KMS-11 (cell line): ENCODE measurements at regions not wholly inside any gene's neighbourhood (a gene's known extent, or its start where the extent isn't known, plus 50 kb on each side); places are given as distances from the start of the nearest gene placed in this dataset.

ENCODE experiments used
- H2AFZ ChIP-seq: fragments of 200-600 bp; sonication (generic); 2 replicates; pipeline ENCODE4 v1.6.1; 2016; ENCODE audit warnings: antibody characterized with exemption, mixed run types, low read depth
- H3K27ac ChIP-seq: fragments of 200-600 bp; sonication (generic); 2 replicates; pipeline ENCODE4 v1.6.1; 2016; ENCODE audit warnings: mild to moderate bottlenecking, mixed run types
- H3K27me3 ChIP-seq: fragments of 200-600 bp; sonication (generic); 2 replicates; pipeline ENCODE4 v1.6.1; 2017; ENCODE audit warnings: mild to moderate bottlenecking, low read depth, mixed run types, moderate library complexity; ENCODE audit not compliant: insufficient read depth
- H3K36me3 ChIP-seq: fragments of 200-600 bp; sonication (generic); 2 replicates; pipeline ENCODE4 v1.6.1; 2017; ENCODE audit warnings: mild to moderate bottlenecking, mixed run types; ENCODE audit not compliant: insufficient read depth
- H3K4me1 ChIP-seq: fragments of 200-600 bp; sonication (generic); 2 replicates; pipeline ENCODE4 v1.6.1; 2016; ENCODE audit warnings: mild to moderate bottlenecking, low read depth, mixed run types; ENCODE audit not compliant: poor library complexity, severe bottlenecking
- H3K4me2 ChIP-seq: fragments of 200-600 bp; sonication (generic); 2 replicates; pipeline ENCODE4 v1.7.0; 2016; ENCODE audit warnings: mild to moderate bottlenecking, mixed run types
- H3K4me3 ChIP-seq: fragments of 200-600 bp; sonication (generic); IDR thresholded peaks from 2 replicates; pipeline ENCODE4 v1.6.1; 2017; ENCODE audit warnings: low read depth, low read length, mixed read lengths; ENCODE audit not compliant: insufficient read depth
- H3K79me2 ChIP-seq: fragments of 200-600 bp; sonication (generic); 2 replicates; pipeline ENCODE4 v1.6.1; 2016; ENCODE audit warnings: low read depth, mixed run types; ENCODE audit not compliant: insufficient read depth
- H3K9ac ChIP-seq: fragments of 200-600 bp; sonication (generic); 2 replicates; pipeline ENCODE4 v1.6.1; 2016; ENCODE audit warnings: mild to moderate bottlenecking, mixed run types
- H4K20me1 ChIP-seq: fragments of 200-600 bp; sonication (generic); 2 replicates; pipeline ENCODE4 v1.6.1; 2016; ENCODE audit warnings: mild to moderate bottlenecking, mixed run types; ENCODE audit not compliant: insufficient read depth
- CTCF ChIP-seq: fragments of 200-600 bp; sonication (generic); conservative IDR thresholded peaks from 2 replicates; pipeline ENCODE4 v1.6.1; 2017; ENCODE audit warnings: low read depth, mild to moderate bottlenecking, antibody characterized with exemption, low read length, moderate library complexity, mixed read lengths

- no peaks in the 10 kb centered on the region for H4K20me1 ChIP-seq
- no peak overlapping the region for H2AFZ ChIP-seq
- no peak overlapping the region for H3K4me3 ChIP-seq
- TF ChIP-seq CTCF: no peak
- no peak overlapping the region for H3K4me2 ChIP-seq
- no peak overlapping the region for H3K9ac ChIP-seq
- H3K79me2 ChIP-seq: no peaks in the 10 kb centered on the region
- H3K36me3 ChIP-seq: no peaks in the 10 kb centered on the region
- H3K4me1 ChIP-seq: peaks cover 50% of the 10 kb centered on the region
- no peaks in the 10 kb centered on the region for H3K27me3 ChIP-seq
- H3K27ac ChIP-seq: no peak overlapping the region
Observed at GRCh38 chr15:38088971-38089370, 154.5 kb downstream of the TMCO5A start.

- no peak overlapping the region for H3K4me2 ChIP-seq
- H3K4me3 ChIP-seq: no peak overlapping the region
- no peak overlapping the region for H2AFZ ChIP-seq
- H3K36me3 ChIP-seq: no peaks in the 10 kb centered on the region
- no peak overlapping the region for H3K27ac ChIP-seq
- no peak for TF ChIP-seq CTCF
- no peaks in the 10 kb centered on the region for H3K27me3 ChIP-seq
- H3K4me1 ChIP-seq: peaks cover 50% of the 10 kb centered on the region
- no peak overlapping the region for H3K9ac ChIP-seq
- H3K79me2 ChIP-seq: no peaks in the 10 kb centered on the region
- no peaks in the 10 kb centered on the region for H4K20me1 ChIP-seq
Observed at GRCh38 chr15:38090223-38090622, 155.8 kb downstream of the TMCO5A start.

GRCh38 chr15:38090678-38091077 lies 156.2 kb downstream of the TMCO5A start:
- H3K4me1 ChIP-seq: peaks cover 45% of the 10 kb centered on the region
- no peak overlapping the region for H3K9ac ChIP-seq
- H4K20me1 ChIP-seq: no peaks in the 10 kb centered on the region
- no peaks in the 10 kb centered on the region for H3K79me2 ChIP-seq
- no peaks in the 10 kb centered on the region for H3K36me3 ChIP-seq
- no peak for TF ChIP-seq CTCF
- no peak overlapping the region for H3K27ac ChIP-seq
- no peak overlapping the region for H2AFZ ChIP-seq
- H3K4me3 ChIP-seq: no peak overlapping the region
- no peaks in the 10 kb centered on the region for H3K27me3 ChIP-seq
- no peak overlapping the region for H3K4me2 ChIP-seq

GRCh38 chr15:38091078-38091645 lies 156.7 kb downstream of the TMCO5A start:
- Histone ChIP-seq H3K4me2 (no peak overlapping the region), H3K4me3 (no peak overlapping the region), H3K27ac (no peak overlapping the region), H3K79me2 (no peaks in the 10 kb centered on the region), H4K20me1 (no peaks in the 10 kb centered on the region), H2AFZ (no peak overlapping the region), H3K27me3 (no peaks in the 10 kb centered on the region), H3K36me3 (no peaks in the 10 kb centered on the region), H3K9ac (no peak overlapping the region), H3K4me1 (peaks cover 40% of the 10 kb centered on the region)
- no peak for TF ChIP-seq CTCF
